SK-N-SH (cell line): ENCODE measurements at regions not wholly inside any gene's neighbourhood (a gene's known extent, or its start where the extent isn't known, plus 50 kb on each side); places are given as distances from the start of the nearest gene placed in this dataset.

Experiments used
- CTCF ChIA-PET: fragments of 300-600, 350-600 bp; formaldehyde crosslinking; extraction: SDS; loops from one replicate; lab custom pipeline; 2021; lab: Yijun Ruan, JAX
- POLR2A ChIA-PET: fragments of 350-600 bp; sonication (Branson Sonifier 250); formaldehyde crosslinking; extraction: SDS; loops from one replicate; lab custom pipeline; 2020; ENCODE audit warnings: antibody characterized with exemption, inconsistent platforms; lab: Yijun Ruan, JAX
- DNase-seq: peaks from one replicate; pipeline ENCODE4 v3.0.0; 2012
- H2AFZ ChIP-seq: fragments of 200-600 bp; sonication (generic); 2 replicates; pipeline ENCODE4 v1.8.1; 2016; ENCODE audit warnings: antibody characterized with exemption, mild to moderate bottlenecking, low read depth
- H3F3A ChIP-seq: fragments of 200-600 bp; sonication (generic); replicated peaks from 2 replicates; pipeline ENCODE3; 2016; ENCODE audit warnings: antibody characterized with exemption, mild to moderate bottlenecking; ENCODE audit not compliant: insufficient read depth
- H3K27ac ChIP-seq, 2 experiments: fragments of 200-500 bp in 1 of 2; fragments of 200-600 bp in 1 of 2; sonication (Bioruptor generic) in 1 of 2; sonication (generic), shearing (Covaris generic) in 1 of 2; 2 replicates each; pipeline versions ENCODE4 v1.5.1 to v1.6.1; 2014 to 2016; ENCODE audit warnings: low read depth in 2 of 2, inconsistent platforms in 1 of 2, low read length in 1 of 2, mild to moderate bottlenecking in 1 of 2, mixed read lengths in 1 of 2
- H3K27me3 ChIP-seq: fragments of 200-600 bp; sonication (generic), shearing (Covaris generic); 2 replicates; pipeline ENCODE4 v1.6.1; 2016; ENCODE audit warnings: mixed run types; ENCODE audit not compliant: insufficient read depth
- H3K36me3 ChIP-seq, 2 experiments: fragments of 200-500 bp in 1 of 2; fragments of 200-600 bp in 1 of 2; sonication (Bioruptor generic) in 1 of 2; sonication (generic) in 1 of 2; replicated peaks in 1 of 2; 2 replicates each; pipeline versions ENCODE3 to v1.5.1; 2014 to 2016; ENCODE audit warnings: low read length in 1 of 2, mild to moderate bottlenecking in 1 of 2; ENCODE audit not compliant: insufficient read depth in 2 of 2, control insufficient read depth in 1 of 2
- H3K4me1 ChIP-seq, 2 experiments: fragments of 200-500 bp in 1 of 2; fragments of 200-600 bp in 1 of 2; sonication (Bioruptor generic) in 1 of 2; sonication (generic), shearing (Covaris generic) in 1 of 2; 2 replicates each; pipeline versions ENCODE4 v1.5.1 to v1.6.1; 2014 to 2016; ENCODE audit warnings: low read depth in 1 of 2, low read length in 1 of 2, mixed run types in 1 of 2; ENCODE audit not compliant: insufficient read depth in 2 of 2, control insufficient read depth in 1 of 2
- H3K4me2 ChIP-seq: fragments of 200-600 bp; sonication (generic), shearing (Covaris generic); 2 replicates; pipeline ENCODE4 v1.6.1; 2017; ENCODE audit warnings: mixed run types
- H3K4me3 ChIP-seq, 2 experiments: fragments of 200-500 bp in 1 of 2; fragments of 200-600 bp in 1 of 2; sonication (Bioruptor generic) in 1 of 2; sonication (generic), shearing (Covaris generic) in 1 of 2; 2 replicates each; pipeline versions ENCODE4 v1.5.1 to v1.8.1; 2014 to 2016; ENCODE audit warnings: low read depth in 2 of 2, inconsistent platforms in 1 of 2, low read length in 1 of 2, mild to moderate bottlenecking in 1 of 2, mixed read lengths in 1 of 2, moderate library complexity in 1 of 2
- H3K79me2 ChIP-seq: fragments of 200-600 bp; sonication (generic); 2 replicates; pipeline ENCODE4 v1.8.1; 2017; ENCODE audit warnings: mild to moderate bottlenecking; ENCODE audit not compliant: insufficient read depth
- H3K9ac ChIP-seq: fragments of 200-600 bp; sonication (generic); 2 replicates; pipeline ENCODE4 v1.6.1; 2017; ENCODE audit warnings: mixed run types
- H3K9me2 ChIP-seq: fragments of 200-600 bp; sonication (generic); 2 replicates; pipeline ENCODE4 v1.6.1; 2017; ENCODE audit warnings: mixed run types
- H3K9me3 ChIP-seq: fragments of 200-600 bp; sonication (generic); 2 replicates; pipeline ENCODE4 v1.6.1; 2017; ENCODE audit warnings: mixed run types, mild to moderate bottlenecking, moderate library complexity
- H4K20me1 ChIP-seq: fragments of 200-600 bp; sonication (generic); 2 replicates; pipeline ENCODE4 v1.6.1; 2017; ENCODE audit warnings: mild to moderate bottlenecking, mixed run types; ENCODE audit not compliant: insufficient read depth
- EZH2phosphoT487 ChIP-seq: fragments of 200-600 bp; sonication (generic); IDR thresholded peaks from 2 replicates; pipeline ENCODE4 v1.6.1; 2017; ENCODE audit warnings: low read depth, mixed run types, mild to moderate bottlenecking, antibody characterized with exemption, moderate library complexity, borderline replicate concordance
- GATA2 ChIP-seq: sonication (generic); formaldehyde crosslinking; IDR thresholded peaks from 2 replicates; pipeline ENCODE4 v1.5.0; 2020; ENCODE audit warnings: mild to moderate bottlenecking, missing genetic modification reagents
- IRF3 ChIP-seq: fragments of 150-350 bp; IDR thresholded peaks from 2 replicates; pipeline ENCODE4 v1.6.1; 2016; ENCODE audit warnings: mild to moderate bottlenecking, low read depth, low read length
- PBX3 ChIP-seq: IDR thresholded peaks from 2 replicates; pipeline ENCODE4; 2012
- POLR2AphosphoS5 ChIP-seq: IDR thresholded peaks from 2 replicates; pipeline ENCODE4 v1.6.1; 2012; ENCODE audit warnings: low read depth, low read length
- RAD21 ChIP-seq: IDR thresholded peaks from 2 replicates; pipeline ENCODE4 v1.6.1; 2012; ENCODE audit warnings: mild to moderate bottlenecking, low read length
- SMC3 ChIP-seq: IDR thresholded peaks from 2 replicates; pipeline ENCODE4 v1.6.1; 2012; ENCODE audit warnings: low read depth, low read length, improper control_type of control experiment
- TAF1 ChIP-seq: IDR thresholded peaks from 2 replicates; pipeline ENCODE4 v1.6.1; 2012; ENCODE audit warnings: low read depth, mild to moderate bottlenecking, low read length, moderate library complexity, borderline replicate concordance
- TCF12 ChIP-seq: IDR thresholded peaks from 2 replicates; pipeline ENCODE4 v1.4.0; 2012
- TEAD4 ChIP-seq: IDR thresholded peaks from 2 replicates; pipeline ENCODE4 v1.4.0; 2012; ENCODE audit warnings: mild to moderate bottlenecking, borderline replicate concordance; ENCODE audit not compliant: insufficient read depth
- USF2 ChIP-seq: fragments of 150-350 bp; IDR thresholded peaks from 2 replicates; pipeline ENCODE4 v1.6.1; 2017; ENCODE audit warnings: antibody characterized with exemption, low read length, low read depth, borderline replicate concordance
- YY1 ChIP-seq: IDR thresholded peaks from 2 replicates; pipeline ENCODE4 v1.4.0; 2012; ENCODE audit warnings: low read depth, mild to moderate bottlenecking
- WGBS: methylation state at CpG from one replicate; pipeline ENCODE4 v1.1.6; 2017; ENCODE audit warnings: low lambda C conversion rate; 5-methylcytosine and 5-hydroxymethylcytosine counted together
- TF ChIP-seq, protein P1 (sequence below): fragments of 200-600 bp; sonication (generic); IDR thresholded peaks from 2 replicates; pipeline ENCODE4 v1.6.1; 2017; ENCODE audit warnings: antibody characterized with exemption, mild to moderate bottlenecking, moderate library complexity

DNA sequence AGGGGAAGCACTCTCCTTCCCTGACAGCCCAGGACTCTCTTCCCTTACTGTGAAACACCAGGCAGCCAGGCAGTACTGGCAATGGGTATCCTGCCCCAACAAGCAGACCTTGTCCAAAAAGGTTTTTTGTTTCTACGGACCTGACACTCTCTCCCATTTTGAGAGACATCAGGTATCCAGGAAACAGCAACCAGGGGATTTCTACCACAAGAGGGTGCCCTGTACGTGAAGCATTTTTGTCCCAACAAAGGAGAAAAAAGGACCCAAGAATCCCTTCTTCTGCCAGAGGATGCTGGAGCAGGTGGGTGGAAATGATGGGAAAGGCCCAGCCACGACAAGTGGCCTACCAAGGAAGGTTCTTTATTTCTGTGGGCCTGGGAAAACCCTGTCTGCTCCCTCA is 65.7 kb upstream of the FGF13 start:
- no peaks in the 10 kb centered on the region for H3K9me2 ChIP-seq
- H3K79me2 ChIP-seq, result no peaks in the 10 kb centered on the region
- 4% methylated on average over 3 of the region's 3 CpGs for WGBS
- H3F3A ChIP-seq, result no peaks in the 10 kb centered on the region
- no peak for DNase-seq
- H3K36me3 ChIP-seq, result no peaks in the 10 kb centered on the region
- H3K4me2 ChIP-seq, result no peak overlapping the region
- CTCF ChIA-PET, result no interaction called here
- H3K4me1 ChIP-seq, result no peaks in the 10 kb centered on the region
- H4K20me1 ChIP-seq, result no peaks in the 10 kb centered on the region
- H3K27me3 ChIP-seq, result no peaks in the 10 kb centered on the region
- no peak overlapping the region for H3K4me3 ChIP-seq
- no peak overlapping the region for H3K9ac ChIP-seq
- no peak for TF ChIP-seq YY1
- no peak for TF ChIP-seq PBX3
- TF ChIP-seq POLR2AphosphoS5, result no peak
- no peak for TF ChIP-seq GATA2 (CRISPR knock-in tag)
- TF ChIP-seq TAF1, result no peak
- TF ChIP-seq EZH2phosphoT487, result no peak
- TF ChIP-seq TCF12, result no peak
- TF ChIP-seq USF2, result no peak
- POLR2A ChIA-PET, result no interaction called here
- H2AFZ ChIP-seq, result no peak overlapping the region
- no peaks in the 10 kb centered on the region for H3K9me3 ChIP-seq
- H3K27ac ChIP-seq, result no peak overlapping the region

- no peaks in the 10 kb centered on the region for H4K20me1 ChIP-seq
- no peaks in the 10 kb centered on the region for H3K36me3 ChIP-seq
- H3K9ac ChIP-seq, result no peak overlapping the region
- ChIA-PET POLR2A (no interaction called here), CTCF (interaction anchor here (0.9 to 1.2 kb wide), 4 partner anchors 9 to 785 kb away, joined by 3 to 4 read pairs (median 4); no protein-coding TSS in a partner anchor)
- H3K27ac ChIP-seq, result no peak overlapping the region
- H3K4me2 ChIP-seq, result no peak overlapping the region
- no peaks in the 10 kb centered on the region for H3K79me2 ChIP-seq
- no peaks in the 10 kb centered on the region for H3K27me3 ChIP-seq
- no peak overlapping the region for H2AFZ ChIP-seq
- peak; percentile 30 for DNase-seq
- no peak overlapping the region for H3K4me3 ChIP-seq
- H3K9me2 ChIP-seq, result no peaks in the 10 kb centered on the region
- no peaks in the 10 kb centered on the region for H3K4me1 ChIP-seq
- 2% methylated on average over 5 of the region's 5 CpGs for WGBS
- TF ChIP-seq RAD21 (peak; percentile 58), SMC3 (peak; percentile 34; the same call in 1 of the 2 replicates), IRF3 (no peak), TEAD4 (no peak), EZH2phosphoT487 (no peak)
- TF ChIP-seq, protein P1, sequence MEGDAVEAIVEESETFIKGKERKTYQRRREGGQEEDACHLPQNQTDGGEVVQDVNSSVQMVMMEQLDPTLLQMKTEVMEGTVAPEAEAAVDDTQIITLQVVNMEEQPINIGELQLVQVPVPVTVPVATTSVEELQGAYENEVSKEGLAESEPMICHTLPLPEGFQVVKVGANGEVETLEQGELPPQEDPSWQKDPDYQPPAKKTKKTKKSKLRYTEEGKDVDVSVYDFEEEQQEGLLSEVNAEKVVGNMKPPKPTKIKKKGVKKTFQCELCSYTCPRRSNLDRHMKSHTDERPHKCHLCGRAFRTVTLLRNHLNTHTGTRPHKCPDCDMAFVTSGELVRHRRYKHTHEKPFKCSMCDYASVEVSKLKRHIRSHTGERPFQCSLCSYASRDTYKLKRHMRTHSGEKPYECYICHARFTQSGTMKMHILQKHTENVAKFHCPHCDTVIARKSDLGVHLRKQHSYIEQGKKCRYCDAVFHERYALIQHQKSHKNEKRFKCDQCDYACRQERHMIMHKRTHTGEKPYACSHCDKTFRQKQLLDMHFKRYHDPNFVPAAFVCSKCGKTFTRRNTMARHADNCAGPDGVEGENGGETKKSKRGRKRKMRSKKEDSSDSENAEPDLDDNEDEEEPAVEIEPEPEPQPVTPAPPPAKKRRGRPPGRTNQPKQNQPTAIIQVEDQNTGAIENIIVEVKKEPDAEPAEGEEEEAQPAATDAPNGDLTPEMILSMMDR, result peak; percentile 62
- H3F3A ChIP-seq, result no peaks in the 10 kb centered on the region
- H3K9me3 ChIP-seq, result no peaks in the 10 kb centered on the region
Observed at GRCh38 chrX:138775517-138775916, 64.0 kb upstream of the FGF13 start.
